HL-60 (cell line): ENCODE measurements at regions not wholly inside any gene's neighbourhood (a gene's known extent, or its start where the extent isn't known, plus 50 kb on each side); places are given as distances from the start of the nearest gene placed in this dataset.
"Not testable (repeated sequence)": the region's sequence is repeated elsewhere in the genome, so short reads cannot be mapped to it uniquely, and the experiment has no call there.

Source experiments
- DNase-seq, 2 experiments: peaks; one replicate each; pipeline ENCODE4 v3.0.0-alpha.2; 2010 to 2020; ENCODE audit warnings: low read depth in 1 of 2, low spot score in 1 of 2
- H3K27ac ChIP-seq: fragments of 250-450 bp; sonication (Bioruptor Pico); replicated peaks from 2 replicates; pipeline ENCODE4 v1.5.1; 2020; ENCODE audit warnings: mild to moderate bottlenecking, moderate library complexity
- H3K27me3 ChIP-seq: fragments of 250-450 bp; sonication (Bioruptor Pico); 2 replicates; pipeline ENCODE4 v1.5.1; 2021; ENCODE audit warnings: mild to moderate bottlenecking, moderate library complexity; ENCODE audit not compliant: insufficient read depth, poor library complexity, severe bottlenecking
- H3K4me3 ChIP-seq: replicated peaks from 2 replicates; pipeline ENCODE4 v1.5.1; 2011; ENCODE audit warnings: mild to moderate bottlenecking, control low read depth, low read length; ENCODE audit not compliant: insufficient read depth
- CTCF ChIP-seq: IDR thresholded peaks from one replicate; pipeline ENCODE4 v1.5.1; 2011; ENCODE audit warnings: low read length, control low read depth, inconsistent platforms; ENCODE audit not compliant: insufficient read depth
- GABPA ChIP-seq: IDR thresholded peaks from 2 replicates; pipeline ENCODE4 v1.6.1; 2012; ENCODE audit warnings: low read depth
- POLR2AphosphoS5 ChIP-seq: IDR thresholded peaks from 2 replicates; pipeline ENCODE4 v1.6.1; 2012; ENCODE audit warnings: low read depth
- SPI1 ChIP-seq: IDR thresholded peaks from 2 replicates; pipeline ENCODE4 v1.6.1; 2012; ENCODE audit warnings: low read depth, mild to moderate bottlenecking, borderline replicate concordance
- TF ChIP-seq, protein P1 (sequence below): IDR thresholded peaks from 2 replicates; pipeline ENCODE4 v1.6.1; 2012; ENCODE audit warnings: low read depth; ENCODE audit not compliant: insufficient replicate concordance

DNA sequence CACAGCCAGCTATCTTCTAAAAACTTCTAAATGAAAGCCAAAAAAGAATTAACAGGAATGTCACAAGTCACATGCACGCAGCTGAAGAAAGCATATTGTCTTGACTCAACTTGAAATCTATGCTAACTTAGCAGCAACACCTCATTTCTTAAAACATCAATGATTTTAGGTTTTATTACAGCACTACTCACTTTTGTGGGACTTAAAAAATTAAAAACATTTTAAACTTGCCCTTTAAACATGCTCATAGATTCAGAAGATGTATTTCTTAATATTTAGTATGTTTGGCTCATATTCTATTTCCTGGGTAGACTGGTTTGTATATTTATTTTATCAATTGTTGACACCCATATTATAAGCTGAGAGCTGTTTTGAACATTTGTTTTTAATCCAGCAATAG lies 279.4 kb downstream of the NKX6-1 start:
- TF ChIP-seq, protein P1, sequence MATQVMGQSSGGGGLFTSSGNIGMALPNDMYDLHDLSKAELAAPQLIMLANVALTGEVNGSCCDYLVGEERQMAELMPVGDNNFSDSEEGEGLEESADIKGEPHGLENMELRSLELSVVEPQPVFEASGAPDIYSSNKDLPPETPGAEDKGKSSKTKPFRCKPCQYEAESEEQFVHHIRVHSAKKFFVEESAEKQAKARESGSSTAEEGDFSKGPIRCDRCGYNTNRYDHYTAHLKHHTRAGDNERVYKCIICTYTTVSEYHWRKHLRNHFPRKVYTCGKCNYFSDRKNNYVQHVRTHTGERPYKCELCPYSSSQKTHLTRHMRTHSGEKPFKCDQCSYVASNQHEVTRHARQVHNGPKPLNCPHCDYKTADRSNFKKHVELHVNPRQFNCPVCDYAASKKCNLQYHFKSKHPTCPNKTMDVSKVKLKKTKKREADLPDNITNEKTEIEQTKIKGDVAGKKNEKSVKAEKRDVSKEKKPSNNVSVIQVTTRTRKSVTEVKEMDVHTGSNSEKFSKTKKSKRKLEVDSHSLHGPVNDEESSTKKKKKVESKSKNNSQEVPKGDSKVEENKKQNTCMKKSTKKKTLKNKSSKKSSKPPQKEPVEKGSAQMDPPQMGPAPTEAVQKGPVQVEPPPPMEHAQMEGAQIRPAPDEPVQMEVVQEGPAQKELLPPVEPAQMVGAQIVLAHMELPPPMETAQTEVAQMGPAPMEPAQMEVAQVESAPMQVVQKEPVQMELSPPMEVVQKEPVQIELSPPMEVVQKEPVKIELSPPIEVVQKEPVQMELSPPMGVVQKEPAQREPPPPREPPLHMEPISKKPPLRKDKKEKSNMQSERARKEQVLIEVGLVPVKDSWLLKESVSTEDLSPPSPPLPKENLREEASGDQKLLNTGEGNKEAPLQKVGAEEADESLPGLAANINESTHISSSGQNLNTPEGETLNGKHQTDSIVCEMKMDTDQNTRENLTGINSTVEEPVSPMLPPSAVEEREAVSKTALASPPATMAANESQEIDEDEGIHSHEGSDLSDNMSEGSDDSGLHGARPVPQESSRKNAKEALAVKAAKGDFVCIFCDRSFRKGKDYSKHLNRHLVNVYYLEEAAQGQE, result no peak
- no peak for TF ChIP-seq GABPA
- TF ChIP-seq CTCF, result no peak
- no peak for TF ChIP-seq POLR2AphosphoS5
- no peak for TF ChIP-seq SPI1
- H3K27me3 ChIP-seq, result no peaks in the 10 kb centered on the region
- H3K27ac ChIP-seq, result no peak overlapping the region
- H3K4me3 ChIP-seq, result no peak overlapping the region
- no peak for DNase-seq

DNA sequence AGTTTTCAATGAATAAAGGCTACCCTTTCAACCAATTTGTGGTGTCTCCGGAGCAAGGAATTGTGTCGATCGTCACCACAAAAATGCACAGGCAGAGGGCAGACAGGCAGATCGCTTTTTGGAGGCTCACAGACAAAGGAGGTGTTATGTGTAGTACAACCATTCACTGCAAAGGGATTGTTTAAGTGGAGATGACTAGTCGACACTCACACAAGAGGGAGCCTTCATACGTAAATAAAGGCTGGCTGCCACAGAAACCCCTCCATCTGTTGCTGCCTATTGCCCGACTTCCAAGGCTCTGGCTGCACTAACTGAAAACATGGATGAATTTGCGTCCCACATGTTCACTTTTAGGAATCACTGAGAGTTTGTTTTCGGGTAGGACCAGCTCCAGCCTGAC lies 281.1 kb downstream of the NKX6-1 start:
- TF ChIP-seq, protein P1, result no peak
- TF ChIP-seq POLR2AphosphoS5, result no peak
- no peak for TF ChIP-seq SPI1
- no peak for TF ChIP-seq GABPA
- TF ChIP-seq CTCF, result no peak
- H3K4me3 ChIP-seq, result no peak overlapping the region
- no peak for DNase-seq

DNA sequence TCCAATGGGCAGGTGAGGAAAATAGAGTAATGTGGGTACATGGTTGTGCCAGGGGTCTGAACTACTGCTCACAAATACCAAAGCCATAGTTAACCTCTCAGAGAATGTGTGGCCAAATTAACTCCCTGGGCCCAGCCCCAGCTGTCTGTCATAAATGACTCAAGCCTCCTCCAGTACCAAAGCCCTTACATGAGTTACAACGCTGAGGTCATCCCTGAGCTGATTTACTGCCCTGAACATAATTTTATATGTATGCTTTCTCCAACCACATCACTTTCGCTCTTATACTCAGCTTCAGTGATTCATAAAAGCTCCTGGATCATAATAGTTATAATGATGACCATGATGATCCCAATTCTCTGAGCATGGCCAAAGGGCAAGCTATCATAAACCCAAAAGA lies 283.9 kb downstream of the NKX6-1 start:
- DNase-seq, result no peak
- H3K27me3 ChIP-seq, result no peaks in the 10 kb centered on the region
- TF ChIP-seq GABPA, result no peak
- no peak for TF ChIP-seq POLR2AphosphoS5
- TF ChIP-seq, protein P1, result no peak
- TF ChIP-seq SPI1, result no peak
- no peak for TF ChIP-seq CTCF
- H3K4me3 ChIP-seq, result no peak overlapping the region
- H3K27ac ChIP-seq, result no peak overlapping the region

More for the DNA sequence above, 281.1 kb downstream of the NKX6-1 start:
- H3K27ac ChIP-seq, result no peak overlapping the region
- H3K27me3 ChIP-seq, result no peaks in the 10 kb centered on the region

- not testable (repeated sequence) for H3K4me3 ChIP-seq, H3K27ac ChIP-seq, DNase-seq, H3K27me3 ChIP-seq
Observed at GRCh38 chr4:84206226-84206625, 292.9 kb downstream of the NKX6-1 start.
